Uterus (tissue), 2 donors: ENCODE measurements at regions not wholly inside any gene's neighbourhood (a gene's known extent, or its start where the extent isn't known, plus 50 kb on each side); places are given as distances from the start of the nearest gene placed in this dataset.

Source experiments
- POLR2A ChIP-seq, 2 donors: fragments of 450-650 bp; IDR thresholded peaks; one replicate each; pipeline ENCODE4 v1.6.1; 2016; ENCODE audit warnings: antibody characterized with exemption in 2 of 2, mild to moderate bottlenecking in 1 of 2, moderate library complexity in 1 of 2
- TF ChIP-seq, protein P1 (sequence below), 4 experiments: fragments of 200-600 bp in 2 of 4; fragments of 450-650 bp in 2 of 4; sonication (generic) in 2 of 4; IDR thresholded peaks; one replicate each; pipeline ENCODE4 v1.5.1; 2016 to 2019; ENCODE audit warnings: antibody characterized with exemption in 4 of 4, mild to moderate bottlenecking in 2 of 4, moderate library complexity in 1 of 4

DNA sequence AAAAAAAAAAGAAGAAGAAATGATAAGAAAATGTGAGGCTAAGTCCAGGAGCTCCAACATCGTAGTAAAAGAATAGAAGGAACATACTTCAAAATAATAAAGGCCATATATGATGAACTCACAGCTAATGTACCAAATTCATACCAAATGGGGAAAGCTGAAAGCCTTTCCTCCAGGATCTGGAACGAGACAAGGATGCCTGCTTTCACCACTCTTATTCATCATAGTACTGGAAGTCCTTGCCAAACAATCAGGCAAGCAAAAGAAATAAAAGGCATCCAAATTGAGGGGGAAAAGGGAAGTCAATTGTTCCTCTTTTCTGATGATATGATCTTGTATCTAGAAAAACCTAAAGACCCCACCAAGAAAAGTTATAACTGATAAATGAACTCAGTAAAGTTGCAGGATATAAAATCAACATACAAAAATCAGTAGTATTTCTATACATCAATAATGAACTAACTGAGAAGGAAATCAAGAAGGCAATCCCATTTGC lies 170.6 kb downstream of the METTL4 start:
- TF ChIP-seq POLR2A (IDR thresholded peaks at IDR 0.05), result no peak
- TF ChIP-seq, protein P1, sequence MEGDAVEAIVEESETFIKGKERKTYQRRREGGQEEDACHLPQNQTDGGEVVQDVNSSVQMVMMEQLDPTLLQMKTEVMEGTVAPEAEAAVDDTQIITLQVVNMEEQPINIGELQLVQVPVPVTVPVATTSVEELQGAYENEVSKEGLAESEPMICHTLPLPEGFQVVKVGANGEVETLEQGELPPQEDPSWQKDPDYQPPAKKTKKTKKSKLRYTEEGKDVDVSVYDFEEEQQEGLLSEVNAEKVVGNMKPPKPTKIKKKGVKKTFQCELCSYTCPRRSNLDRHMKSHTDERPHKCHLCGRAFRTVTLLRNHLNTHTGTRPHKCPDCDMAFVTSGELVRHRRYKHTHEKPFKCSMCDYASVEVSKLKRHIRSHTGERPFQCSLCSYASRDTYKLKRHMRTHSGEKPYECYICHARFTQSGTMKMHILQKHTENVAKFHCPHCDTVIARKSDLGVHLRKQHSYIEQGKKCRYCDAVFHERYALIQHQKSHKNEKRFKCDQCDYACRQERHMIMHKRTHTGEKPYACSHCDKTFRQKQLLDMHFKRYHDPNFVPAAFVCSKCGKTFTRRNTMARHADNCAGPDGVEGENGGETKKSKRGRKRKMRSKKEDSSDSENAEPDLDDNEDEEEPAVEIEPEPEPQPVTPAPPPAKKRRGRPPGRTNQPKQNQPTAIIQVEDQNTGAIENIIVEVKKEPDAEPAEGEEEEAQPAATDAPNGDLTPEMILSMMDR (IDR thresholded peaks at IDR 0.05), result no peak
